Stimulated activated CD4-positive, alpha-beta T cell treated with anti-CD3 and anti-CD28 coated beads, Interleukin-15, amount 100 ng/mL, for 48 hours (primary cell): ENCODE measurements at regions not wholly inside any gene's neighbourhood (a gene's known extent, or its start where the extent isn't known, plus 50 kb on each side); places are given as distances from the start of the nearest gene placed in this dataset.

ENCODE experiments used
- DNase-seq, 2 donors: peaks; one replicate each; pipeline ENCODE4 v3.0.0-alpha.2; 2020; ENCODE audit warnings: low read depth in 2 of 2

DNA sequence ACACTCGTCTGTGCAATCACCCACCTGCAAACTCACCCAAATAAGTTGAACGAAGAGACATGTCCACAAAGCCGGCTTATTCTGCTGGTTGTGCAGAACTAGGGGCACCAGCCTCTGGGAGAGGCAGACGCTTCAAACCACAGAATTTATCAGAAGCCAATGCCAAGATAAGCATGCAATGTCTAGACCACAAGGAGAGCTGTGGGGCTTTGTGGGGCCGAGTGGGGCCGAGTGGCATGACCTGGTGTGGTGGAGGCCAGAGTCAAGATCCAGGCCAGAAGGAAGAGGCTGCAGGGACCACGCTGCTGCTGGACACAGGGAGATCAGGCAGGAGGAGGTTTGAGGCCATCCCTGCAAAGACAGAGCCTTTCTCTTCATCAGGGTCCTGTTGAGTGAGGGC is 259.0 kb downstream of the IRX2 start:
- no peak for DNase-seq

DNA sequence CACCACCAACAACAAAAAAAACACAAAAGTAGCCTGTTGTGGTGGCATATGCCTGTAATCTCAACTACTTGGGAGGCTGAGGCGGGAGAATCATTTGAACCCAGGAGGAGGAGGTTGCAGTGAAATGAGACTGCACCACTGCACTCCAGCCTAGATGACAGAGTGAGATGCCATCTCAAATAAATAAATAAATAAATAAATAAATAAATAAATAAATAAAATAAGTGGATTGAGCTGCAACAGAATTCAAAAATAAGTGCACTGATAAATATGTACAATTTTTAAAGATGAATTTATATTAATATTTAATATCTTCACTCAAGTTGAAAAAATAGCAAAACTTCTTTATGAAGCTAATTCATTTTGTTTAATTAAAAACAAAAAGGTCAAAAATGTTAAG is 259.6 kb downstream of the IRX2 start:
- no peak for DNase-seq

DNA sequence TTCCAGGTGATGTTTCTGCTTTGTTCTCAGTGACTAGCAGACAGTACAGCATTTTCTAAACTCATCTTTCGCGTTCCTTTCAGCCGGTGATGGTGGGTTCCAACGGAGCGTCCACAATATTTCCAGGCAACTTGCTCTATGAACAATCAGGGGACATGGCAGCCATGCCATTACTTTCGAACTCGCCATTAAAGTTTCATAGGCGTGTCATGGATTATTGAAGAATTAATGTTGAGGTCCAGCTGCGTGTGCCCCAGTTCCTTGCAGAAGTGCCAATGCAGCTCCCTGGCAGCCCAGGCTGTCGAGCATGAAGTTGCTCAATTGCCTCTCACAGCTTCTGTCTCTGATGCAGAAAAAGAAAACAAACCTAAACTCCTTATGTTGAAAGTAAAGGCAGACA is 262.2 kb downstream of the IRX2 start:
- DNase-seq = no peak

DNA sequence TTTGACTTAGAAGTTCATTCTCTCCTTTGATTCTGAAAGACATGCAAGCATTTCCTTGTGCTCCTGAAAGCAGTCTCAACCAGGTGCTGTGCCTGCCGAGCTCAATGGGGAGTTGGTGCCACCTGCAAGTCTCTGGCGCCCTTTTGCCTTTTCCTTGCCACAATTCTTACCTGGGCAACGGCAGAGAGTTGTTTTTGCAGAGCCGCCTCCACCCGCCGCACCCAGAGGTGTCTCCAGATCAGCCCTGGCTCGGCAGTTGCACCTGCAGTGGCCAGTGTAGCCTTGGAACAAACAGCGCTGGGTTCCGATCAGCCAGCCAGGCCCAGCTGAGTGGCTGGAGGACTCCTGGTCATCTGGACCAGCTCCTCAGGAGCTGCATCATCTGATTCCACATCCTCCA is 262.9 kb downstream of the IRX2 start:
- no peak for DNase-seq

DNA sequence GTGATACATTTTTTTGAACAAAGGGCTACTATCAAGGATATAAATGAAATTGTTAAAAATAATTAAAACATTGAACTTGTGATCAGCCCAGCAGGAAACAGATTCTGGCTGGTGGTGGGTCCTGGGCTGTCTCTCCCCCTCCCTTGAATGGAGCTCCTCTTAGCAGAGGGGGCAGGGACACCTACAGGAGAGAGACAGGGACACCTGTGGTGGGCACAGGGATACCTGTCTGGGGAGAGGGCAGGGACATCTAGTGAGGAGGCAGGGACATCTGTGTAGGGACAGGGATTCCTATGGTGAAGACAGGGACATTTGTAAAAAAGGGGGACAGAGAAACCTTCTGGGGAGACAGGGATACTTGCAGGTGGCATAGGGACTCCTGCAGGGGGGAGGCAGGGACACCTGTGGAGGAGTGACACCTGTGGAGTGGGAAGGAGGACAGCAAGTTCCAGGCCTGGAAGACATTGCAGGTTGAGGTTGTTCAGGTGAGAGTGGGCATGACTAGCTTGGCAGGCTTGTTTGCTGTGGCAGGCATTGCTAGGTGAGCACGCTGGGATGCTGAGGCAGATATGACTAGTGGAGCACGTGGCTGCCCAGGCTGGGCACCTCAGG is 264.2 kb downstream of the IRX2 start:
- DNase-seq = no peak

DNA sequence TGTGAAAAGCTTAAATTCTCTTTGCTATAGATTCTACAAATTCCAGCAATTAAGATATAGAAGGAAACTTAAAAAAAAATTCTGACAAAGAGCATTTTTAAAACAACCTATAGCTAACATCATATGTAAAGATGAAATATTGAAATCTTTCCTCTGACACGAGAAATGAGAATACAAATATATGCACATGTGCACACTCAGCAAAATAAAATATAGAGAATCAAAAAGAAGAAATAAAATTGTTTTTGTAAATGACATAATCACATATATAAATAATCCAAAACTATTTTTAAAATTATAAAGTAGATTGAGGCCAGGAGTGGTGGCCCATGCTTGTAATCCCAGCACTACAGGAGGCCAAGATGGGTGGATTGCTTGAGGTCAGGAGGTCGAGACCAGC is 265.1 kb downstream of the IRX2 start:
- no peak for DNase-seq

DNA sequence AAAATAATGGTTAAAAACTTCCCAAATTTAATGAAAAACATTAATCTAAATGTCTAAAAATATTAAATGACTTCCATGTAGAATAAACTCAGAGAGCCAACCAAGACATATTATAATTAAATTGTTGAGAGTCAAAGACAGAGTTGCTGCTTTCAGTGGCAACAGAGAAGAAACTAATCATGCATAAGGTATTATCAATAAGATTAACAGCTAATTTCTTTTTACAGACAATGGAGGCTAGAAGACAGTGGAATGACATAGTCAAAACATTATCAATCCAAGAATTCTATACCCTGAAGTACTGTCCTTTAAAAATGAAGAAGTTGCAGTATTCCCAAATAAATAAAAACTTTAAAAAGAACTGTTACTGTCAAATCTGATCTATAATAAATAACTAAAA is 268.7 kb downstream of the IRX2 start:
- no peak for DNase-seq

DNA sequence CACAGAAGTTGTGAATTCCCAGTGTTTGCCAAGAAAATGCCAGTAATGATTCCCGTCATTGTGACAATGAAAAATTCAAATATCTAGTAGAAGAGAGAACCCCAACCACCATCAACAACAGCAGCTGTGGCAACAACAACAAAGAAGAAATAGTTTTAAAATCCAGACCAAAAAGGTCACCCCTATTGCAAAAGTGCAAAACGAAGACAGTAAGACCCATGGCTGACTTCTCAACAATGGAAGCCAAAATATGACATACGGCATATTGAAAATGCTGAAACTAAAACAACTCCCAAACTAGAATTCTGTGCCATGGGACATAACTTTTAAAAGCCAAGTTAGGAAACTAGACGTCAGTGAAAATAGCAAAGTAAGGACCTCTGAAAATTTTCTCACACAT is 270.6 kb downstream of the IRX2 start:
- no peak for DNase-seq

DNA sequence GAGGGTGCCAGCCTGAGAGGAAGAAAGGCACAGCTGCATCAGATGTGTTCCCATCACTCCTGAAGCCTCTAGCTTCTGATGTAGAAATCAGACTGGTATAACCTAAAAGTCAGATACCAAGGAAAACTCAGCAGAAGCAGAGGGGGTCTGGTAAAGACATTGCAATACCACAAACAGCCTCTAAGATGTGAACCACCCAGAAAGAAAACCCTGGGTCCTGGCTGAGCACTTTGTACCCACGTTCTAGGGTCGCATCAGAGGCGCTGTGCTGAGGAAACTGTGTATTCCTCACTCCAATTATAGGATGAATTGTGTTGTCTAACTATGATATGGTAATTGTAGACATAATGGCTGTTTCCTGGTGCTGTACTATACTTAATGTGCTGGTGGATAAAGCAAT is 275.6 kb downstream of the IRX2 start:
- no peak for DNase-seq

DNA sequence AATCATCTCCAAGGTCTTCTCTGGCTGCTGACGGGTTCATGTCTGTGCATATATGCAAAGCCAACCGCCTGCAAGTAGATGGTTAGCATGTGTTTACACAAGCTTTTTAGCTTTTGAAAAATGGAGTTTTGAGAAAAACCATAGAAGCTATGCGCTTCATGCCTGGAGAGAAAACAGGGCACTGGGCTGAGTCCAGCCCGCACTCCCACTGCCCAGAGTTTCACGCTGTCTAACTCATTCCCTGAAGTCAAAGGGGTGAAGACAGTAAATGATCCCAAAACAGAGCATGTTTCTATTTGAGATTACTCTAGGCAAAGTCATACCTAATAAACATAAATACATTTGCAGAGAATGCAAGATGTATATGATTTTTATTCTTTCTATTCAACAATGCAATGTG is 278.8 kb downstream of the IRX2 start:
- DNase-seq = no peak

DNA sequence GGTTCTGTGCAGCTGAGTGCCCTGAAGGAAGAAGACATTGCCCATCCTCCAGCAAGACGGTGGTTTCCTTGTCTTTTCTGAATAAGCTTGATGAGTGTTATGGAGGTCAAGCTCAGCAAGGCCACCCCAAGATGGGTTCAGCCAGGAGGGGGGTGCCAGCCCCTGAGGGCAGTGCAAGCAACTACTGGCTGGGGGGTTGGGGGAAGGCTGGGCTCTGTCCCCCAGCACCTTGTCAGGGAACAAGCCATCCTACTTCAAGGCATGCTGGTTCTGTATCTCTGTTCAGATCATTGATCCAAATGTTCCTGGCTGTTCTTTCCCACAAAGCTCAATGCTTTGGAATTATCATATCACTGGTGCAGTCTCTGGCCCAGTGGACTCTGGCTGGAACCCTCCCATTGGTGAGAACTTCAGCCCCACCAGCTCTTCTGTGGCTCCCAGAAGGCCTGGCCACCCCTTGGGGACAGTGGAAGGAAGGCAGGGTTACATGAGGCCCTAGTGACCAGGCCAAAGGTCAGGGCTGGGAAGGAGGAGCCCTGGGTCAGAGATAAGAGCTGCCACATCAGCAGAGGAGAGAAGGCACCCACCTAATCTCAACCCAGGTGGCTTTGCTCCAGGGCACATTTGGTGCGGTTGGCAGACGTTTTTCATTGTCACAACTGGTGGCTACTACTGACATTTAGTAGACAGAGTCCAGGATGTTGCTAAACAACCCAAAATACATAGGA is 280.2 kb downstream of the IRX2 start:
- no peak for DNase-seq

DNA sequence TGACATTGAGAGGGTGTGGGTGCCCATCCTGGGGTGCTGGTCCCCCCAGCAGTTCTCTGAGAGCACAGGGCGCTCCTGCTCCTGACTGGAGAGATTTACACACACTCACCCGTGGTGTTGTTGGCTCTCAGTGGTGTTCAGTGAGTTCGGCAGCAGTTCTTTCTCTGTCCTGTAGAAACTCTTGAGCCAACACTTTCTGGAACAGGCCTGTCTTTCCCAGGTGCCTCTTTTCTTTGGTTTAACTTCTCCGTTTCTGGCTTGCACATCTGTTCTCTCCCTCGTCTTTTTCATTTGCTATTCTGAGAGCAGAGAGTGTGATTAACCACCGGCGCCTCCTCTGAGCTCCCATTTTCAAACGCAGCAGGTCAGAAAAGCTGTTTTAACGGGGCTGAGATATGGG is 284.5 kb downstream of the IRX2 start:
- no peak for DNase-seq

DNA sequence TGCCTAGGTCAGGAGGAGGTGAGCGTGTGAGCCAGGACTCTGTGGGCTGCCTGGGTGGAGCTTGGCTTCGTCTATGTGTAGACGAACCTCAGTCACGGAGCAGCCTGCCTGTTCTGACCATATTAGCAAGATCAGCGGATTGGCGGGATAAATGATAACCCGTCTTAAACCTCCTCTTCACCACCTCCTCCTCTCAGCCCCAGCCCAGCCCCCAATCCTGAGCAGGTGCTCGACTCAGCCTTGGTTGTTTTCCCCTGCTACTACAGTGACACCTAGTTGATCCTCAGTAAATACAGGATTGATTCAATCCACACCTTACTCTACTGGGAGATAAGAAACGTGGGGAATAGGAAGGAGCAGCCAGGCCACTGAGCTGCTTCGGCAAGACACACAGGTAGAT is 286.1 kb downstream of the IRX2 start:
- DNase-seq = no peak

DNA sequence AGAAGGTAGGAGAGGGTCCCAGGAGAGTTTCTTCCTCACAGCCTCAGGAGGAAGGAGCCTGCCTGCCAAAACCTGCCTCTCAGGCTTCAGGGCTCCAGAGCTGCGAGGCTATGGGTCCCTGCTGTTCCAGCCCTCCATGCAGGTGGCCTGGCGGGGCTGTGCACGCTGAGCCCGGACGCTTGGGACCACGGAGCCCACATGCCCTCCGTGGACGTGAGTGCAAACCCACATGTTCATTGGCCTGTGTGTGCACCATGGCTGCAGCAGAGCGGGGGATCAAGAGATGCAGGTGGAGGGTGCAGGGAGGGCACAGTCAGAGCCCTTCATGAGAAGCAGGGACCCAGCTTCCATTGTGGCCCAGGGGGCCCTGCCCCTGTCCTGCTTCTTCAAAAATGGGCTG is 287.3 kb downstream of the IRX2 start:
- no peak for DNase-seq

DNA sequence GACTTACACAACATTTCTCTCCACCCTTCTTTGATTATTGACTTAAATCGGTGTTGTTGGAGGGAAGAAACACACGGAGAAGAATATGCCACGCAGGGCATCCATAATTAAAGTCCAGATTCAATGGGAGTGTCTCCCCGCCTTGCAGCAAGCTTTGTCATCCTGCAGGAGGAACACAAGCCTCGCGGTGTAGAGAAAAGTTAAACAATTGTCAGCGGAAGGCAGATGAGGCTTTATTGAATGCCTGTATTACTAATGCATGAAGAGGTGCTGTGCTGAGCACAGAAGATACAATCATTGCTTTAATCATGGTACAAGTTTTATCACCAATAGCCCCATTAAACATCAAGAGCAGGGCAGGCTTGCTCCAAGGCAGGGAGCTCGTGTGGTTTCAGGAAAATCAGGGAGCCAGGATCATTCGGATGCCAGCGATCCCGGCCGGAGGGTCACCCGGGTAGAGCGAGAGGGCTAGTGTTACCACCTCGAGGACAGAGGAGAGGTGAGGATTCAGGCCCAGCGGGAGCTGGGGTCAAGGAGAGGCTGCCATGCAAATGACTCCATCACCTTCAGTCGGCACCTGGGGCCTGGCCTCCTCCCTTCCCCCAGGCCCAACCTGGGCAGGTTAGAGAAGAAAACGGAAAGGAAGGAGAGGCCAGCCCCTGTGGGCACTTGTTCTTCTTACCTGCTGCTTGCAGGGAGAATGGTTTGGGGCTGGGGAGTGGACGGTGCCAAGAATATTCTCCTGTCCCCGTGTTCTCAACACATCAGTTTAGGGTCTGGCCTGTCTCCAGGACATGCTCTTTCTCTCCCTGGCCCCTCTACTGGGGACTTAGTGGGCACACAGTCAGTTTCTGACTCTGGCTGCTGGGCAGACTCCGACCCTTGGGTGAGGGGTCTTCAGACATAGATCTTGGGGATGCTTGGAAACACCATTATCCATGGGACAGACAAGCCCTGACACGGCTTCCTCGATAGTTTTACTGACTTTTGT is 289.5 kb downstream of the IRX2 start:
- DNase-seq = no peak

DNA sequence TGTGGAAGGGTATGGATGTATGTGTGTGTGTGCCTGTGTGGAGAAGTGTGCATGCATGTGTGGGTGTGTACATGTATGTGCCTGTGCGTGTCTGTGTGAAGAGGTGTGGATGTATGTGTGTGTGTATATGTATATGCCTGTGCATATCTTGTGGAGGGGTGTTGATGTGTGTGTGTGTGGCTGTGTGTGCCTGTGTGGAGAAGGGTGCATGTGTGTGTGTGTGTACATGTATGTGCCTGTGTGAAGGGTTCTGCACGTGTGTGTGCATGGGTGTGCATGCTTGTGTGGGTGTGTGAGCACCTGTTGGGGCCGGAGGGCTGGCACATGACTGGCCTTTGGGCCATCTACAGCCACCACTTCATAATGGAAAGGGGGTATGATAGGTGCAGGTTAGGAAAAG is 291.4 kb downstream of the IRX2 start:
- DNase-seq = no peak

DNA sequence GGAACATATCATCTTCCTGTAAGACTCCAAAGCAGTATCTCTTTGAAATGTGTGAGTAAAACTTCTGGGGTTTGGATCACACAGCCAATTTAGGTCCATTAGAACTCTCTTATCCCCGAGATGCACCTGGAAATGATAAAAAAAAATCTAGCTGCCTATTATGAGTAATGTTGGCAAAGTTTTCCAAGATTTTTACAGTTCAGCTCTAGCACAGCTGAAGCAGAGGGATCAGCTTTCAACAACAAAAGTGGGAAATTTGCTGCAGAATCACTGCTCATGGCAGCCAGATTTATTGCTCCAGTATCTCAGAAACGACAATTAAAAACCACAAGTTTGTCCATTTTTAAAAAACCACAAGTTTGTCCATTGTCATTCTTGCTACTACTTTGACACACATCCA is 292.2 kb downstream of the IRX2 start:
- DNase-seq = no peak

DNA sequence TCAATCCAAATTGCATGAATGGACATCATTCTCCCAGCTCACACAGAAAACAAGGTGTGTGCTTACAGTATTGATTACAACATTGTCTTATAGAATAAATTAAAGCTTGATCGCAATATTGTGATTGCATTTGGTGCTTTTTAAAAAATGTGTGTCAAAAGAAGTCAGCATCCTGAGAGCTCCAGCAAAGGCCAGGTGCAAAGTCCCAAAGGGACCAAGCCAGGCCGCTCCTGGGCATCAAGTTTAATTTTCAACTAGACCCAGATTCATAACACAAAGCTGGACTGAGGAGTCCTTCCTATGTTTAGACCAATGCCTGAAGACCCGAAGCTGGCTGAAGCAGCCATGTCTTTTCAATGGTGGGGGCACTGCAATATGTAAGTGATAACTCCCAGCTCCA is 295.6 kb downstream of the IRX2 start:
- DNase-seq = no peak

DNA sequence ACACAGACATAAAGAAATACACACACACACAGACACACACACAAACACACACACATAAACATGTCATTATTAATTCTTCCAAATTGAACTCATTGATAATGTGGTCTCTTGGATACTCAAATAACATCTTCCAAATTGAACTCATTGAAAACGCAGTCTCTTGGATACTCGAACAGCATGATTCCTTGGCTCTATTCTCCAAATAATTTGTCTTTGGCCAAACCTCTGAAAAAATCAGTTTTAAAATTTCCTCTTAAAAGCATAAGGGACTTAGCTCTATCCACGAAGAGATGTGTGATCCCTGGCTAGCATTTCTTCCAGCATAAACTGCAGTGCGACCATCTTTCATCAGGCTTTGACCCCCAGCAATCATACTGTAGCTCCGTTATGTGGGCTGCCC is 296.6 kb downstream of the IRX2 start:
- DNase-seq = no peak

DNA sequence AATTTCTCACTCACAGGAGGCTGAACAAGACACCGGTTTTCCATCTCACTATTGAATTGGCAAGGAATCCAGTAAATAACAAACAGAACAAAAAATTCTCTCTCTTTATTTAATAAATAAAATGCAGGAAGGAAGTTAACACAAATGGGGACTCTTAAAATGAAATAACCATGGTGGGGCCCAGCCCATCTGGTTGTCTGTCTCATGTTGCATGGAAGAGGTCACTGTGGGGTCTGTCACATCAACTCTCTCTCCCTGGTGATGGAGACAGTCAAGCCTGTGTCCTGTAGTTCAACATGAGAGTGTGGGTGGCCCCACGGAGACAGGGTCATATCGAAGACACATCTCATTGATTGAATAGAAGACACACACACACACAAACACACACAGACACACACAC is 297.7 kb downstream of the IRX2 start:
- no peak for DNase-seq

DNA sequence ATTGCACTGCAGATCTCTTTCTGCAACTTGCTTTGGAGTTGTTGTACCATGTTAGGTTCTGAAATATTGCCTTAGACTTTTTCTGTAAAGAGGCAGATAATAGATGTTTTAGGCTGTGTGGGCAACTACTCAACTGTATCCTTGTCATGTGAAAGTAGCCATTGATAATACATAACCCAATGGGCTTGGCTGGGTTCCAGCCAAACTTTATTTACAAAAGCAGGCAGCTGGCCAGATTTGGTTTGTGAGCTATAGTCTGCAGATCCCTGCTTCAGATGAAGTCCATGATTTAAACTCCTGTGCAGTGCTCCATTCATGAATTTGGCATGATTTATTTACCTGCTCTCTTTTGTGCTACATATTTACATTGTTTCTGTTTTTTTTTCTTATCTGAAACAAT is 300.4 kb downstream of the IRX2 start:
- DNase-seq = no peak

DNA sequence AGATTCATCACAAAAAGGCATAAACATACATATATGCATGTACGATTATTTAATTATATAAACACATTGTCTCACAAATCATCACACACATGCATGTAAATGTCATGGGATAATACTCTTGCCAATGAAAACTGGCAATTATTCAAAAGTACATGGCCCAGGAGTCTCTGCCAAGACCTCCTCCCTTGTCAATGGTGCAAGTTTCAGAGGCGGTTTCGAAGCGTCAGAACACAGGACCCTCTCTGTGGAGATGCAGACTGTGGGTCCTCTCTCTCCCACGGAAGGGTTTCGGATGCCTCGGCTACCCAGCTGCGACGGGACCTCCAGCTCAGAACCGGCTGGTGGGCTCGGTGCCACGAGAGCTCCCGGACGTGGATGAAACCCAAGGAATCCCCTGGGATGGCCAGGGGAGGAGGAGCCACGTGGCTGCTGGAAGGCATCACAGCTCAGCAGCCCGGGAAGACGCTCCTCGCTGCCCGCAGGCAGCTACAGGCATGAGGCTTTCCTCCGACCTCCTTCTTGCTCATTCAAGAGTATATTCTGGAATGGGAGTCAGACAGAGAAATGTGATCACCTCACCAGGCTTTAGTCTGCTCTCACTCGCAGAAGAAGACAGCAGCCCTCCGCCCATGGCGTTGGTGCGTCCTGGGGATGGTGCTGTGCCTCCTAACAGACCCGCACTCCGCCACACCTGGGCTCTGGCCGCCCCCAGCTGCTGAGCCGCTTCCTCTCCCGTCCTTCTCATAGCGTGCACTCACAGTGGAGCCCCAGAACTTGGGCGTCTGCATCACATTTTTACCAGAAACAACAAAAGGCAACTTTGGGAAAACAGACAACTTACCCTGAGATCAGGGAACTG is 308.8 kb downstream of the IRX2 start:
- no peak for DNase-seq
